Activated CD4-positive, CD25-positive, alpha-beta regulatory T cell treated with anti-CD3 and anti-CD28 coated beads, Interleukin-2, amount 50 U/mL, for 24 hours (primary cell): ENCODE measurements at regions not wholly inside any gene's neighbourhood (a gene's known extent, or its start where the extent isn't known, plus 50 kb on each side); places are given as distances from the start of the nearest gene placed in this dataset.

Experiments used
- ATAC-seq, 2 donors: fragments of 150-1000 bp; cut with Tn5 transposase; one replicate each; pipeline ENCODE4 v1.10.0; 2021; ENCODE audit warnings: mild to moderate bottlenecking in 1 of 2, moderate library complexity in 1 of 2

DNA sequence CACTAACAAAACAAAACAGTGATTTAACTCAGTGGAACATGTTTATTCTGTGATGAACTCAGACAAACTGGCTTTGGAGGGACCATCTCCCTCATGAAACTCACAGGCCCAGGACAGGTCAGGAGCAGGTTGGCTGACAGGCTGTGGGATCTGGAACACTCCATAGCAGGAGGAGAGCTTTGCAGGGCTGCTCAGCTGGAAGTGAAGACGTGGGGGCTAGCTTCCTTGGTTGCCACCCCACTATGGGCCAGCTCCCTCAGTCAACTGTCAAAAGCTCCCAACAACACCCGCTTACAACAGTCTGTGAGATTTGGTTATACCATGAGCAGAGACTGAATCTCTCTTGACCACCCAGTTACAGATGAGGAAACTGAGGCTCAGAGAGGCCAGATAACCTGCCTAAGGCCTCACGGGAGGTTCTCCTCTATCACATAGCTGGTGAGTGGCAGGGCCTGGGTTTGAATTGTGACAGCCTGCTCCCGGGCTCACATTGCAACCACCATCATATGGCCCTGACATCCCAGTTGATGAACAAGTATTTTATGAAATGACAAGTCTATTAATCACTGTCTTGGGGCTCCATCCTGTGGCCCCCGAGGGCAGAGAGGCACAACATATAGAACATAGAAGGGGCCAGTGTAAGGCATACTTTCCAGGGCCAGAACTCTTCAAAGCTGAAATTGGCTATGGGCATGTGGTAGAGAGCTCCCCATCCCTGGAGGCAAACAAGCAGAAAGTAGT is 473.4 kb downstream of the MN1 start:
- no peak for ATAC-seq

- no peak for ATAC-seq
Measured at GRCh38 chr22:27329131-27329850, 472.3 kb downstream of the MN1 start.

DNA sequence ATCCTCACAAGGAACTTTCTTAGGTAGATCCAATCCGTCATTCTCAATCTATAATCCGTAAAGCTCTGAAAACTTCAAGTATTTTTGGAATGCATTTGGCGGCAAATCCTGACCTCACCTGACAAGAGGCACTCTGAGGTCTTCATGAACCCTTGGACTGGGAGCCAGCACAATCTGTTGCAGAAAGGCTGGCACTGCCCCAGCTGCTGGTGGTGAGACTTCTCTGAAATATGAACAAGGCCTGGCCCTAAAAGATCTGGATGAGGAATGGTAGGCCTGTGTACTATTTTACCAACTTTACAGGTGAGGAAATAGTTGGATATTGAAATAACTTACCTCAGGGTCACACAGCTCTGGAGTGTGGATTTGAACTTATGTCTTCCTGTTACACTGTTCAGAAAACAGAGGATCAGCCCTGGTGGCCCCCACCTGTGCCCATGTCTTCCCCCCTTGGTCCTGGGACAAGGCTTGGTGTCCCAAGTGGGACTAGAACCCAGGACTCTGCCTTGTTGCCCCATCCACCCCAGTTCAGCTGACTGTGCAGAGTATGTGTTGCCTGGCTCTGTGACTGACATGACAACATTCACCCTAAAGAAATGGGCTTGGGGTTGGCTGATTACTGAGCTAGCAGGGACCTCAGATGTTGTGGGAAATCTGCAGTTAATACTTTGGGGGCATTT is 471.4 kb downstream of the MN1 start:
- no peak for ATAC-seq

DNA sequence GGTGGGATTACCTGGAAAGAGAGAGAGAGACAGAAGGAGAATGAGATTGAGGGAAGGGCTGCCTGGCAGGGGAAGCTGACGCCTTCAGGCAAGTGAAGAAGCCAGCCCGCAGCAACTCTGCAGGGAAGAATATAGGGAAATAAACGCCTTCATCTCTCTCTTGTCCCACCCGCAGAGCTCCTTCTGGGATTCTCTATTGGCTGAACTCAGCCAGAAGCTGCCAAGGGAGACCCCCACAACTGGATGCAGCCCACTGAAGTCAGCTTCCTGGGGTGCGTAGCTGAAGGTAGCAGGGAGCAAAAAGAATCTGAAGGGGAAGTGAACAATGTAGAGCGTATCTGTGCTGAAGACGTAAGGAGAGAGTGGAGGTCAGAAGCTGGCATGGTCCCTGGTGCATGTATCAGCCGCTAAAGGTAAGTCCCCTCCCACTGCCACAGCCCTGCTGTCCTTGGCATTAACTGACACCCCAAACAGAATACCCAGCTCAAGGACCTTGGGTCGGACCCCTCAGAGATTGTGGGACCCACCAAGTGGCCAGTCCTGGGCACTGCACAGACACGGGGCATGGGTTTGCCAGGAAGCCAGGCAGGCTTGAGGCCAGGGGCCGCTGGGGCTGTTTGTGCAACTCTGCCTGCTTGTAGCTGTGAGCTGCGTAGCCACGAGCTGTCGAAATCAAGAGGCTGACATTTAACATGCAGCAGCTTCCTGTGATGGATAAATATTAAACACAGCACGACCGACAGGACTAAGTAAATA is 469.9 kb downstream of the MN1 start:
- no peak for ATAC-seq

DNA sequence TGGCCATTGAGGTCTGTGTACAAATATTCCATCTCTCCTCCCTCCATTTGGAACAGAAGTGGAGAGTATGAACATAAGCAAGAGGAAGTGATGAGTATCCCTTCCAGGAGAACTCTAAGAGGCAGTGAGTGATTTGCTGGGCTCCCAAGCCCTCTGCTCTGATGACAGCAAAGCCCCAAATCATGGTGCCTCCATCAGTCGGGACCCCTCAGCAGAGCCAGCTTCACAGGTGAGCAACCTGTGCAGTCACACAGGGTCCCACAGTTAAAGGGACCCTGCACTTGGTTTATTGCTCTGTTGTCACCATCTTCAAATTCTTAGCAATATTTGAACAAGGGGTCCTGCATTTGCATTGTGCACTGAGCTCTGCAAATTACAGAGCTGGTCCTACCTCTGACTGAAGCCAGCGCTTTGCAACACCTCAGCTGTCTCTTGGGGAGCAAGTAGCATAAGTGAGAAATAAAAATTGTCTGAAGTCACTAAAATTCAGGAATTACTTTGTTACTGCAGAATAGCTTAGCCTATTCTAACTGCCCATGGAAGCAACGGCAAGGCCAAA is 466.4 kb downstream of the MN1 start:
- no peak for ATAC-seq

DNA sequence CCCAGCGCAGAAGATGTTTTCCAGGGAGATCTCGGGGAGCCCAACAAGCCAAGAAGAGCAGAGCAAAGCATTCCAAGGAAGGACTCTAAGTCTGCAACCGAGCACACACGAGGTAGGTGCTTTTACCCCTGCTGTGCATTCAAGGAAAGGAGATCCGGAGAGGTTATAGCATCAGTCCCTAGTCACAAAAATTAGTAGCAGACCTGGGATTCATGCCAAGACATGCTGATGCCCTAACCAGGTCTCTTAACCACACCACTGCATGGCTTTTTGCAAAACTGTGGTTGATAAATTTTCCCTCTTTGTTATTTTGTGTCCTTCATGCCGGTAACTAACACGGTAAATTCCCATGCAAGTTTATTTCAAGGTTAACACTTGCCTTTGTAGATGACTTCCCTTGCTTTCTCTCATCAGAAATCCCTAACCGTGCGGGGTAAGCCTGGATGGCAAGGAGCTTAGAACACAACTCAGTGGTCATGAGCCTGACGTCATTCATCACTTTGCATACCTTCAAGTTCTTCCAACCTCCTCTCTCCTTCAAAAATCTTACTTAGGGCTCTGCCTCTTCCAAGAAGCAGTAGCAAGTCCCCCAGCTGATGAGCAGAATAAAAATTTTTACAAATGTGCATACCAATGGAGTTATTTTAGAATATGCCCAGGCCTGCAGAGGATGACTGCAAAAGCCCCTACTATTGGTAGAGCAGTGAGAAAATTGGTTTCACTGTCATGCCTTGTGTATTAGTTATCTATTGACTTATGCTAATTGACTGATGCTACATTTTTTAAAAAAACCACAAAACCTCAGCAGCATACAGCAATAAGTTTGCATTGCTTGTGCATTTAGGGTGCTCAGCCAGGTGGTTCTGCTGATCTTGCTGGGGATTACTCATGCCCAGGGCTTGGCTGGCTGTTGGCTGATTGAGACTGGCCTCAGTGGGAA is 465.1 kb downstream of the MN1 start:
- no peak for ATAC-seq

GRCh38 chr22:27337676-27338075 is 463.9 kb downstream of the MN1 start:
- no peak for ATAC-seq

DNA sequence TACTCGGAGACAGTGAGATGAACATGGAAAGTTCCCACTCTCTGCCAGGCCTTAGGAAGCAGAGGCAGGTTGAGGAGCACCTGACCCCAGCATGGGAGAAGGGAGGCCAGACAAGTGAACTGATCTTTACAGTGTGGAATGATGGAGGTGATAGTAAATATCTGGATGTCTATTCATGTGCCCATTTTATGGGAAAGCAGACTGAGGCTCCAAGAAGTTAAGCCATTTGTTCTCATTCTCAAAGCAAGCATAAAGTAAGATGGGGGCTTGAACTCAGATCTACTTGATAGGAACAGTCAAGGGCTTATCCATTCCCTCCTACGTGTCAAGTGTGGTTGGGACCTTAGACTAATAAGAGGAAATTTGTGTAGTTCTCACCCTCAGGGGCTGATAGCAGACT is 461.5 kb downstream of the MN1 start:
- no peak for ATAC-seq

GRCh38 chr22:27344546-27344945 is 457.0 kb downstream of the MN1 start:
- ATAC-seq = no peak

GRCh38 chr22:27345691-27346090 is 455.9 kb downstream of the MN1 start:
- no peak for ATAC-seq

- ATAC-seq = no peak
Measured at GRCh38 chr22:27347951-27348350, 453.6 kb downstream of the MN1 start.

- ATAC-seq = no peak
Measured at GRCh38 chr22:27348634-27349033, 452.9 kb downstream of the MN1 start.

- no peak for ATAC-seq
Measured at GRCh38 chr22:27349456-27349855, 452.1 kb downstream of the MN1 start.

- no peak for ATAC-seq
Measured at GRCh38 chr22:27350306-27350705, 451.2 kb downstream of the MN1 start.

GRCh38 chr22:27352426-27352825 is 449.1 kb downstream of the MN1 start:
- ATAC-seq = no peak

DNA sequence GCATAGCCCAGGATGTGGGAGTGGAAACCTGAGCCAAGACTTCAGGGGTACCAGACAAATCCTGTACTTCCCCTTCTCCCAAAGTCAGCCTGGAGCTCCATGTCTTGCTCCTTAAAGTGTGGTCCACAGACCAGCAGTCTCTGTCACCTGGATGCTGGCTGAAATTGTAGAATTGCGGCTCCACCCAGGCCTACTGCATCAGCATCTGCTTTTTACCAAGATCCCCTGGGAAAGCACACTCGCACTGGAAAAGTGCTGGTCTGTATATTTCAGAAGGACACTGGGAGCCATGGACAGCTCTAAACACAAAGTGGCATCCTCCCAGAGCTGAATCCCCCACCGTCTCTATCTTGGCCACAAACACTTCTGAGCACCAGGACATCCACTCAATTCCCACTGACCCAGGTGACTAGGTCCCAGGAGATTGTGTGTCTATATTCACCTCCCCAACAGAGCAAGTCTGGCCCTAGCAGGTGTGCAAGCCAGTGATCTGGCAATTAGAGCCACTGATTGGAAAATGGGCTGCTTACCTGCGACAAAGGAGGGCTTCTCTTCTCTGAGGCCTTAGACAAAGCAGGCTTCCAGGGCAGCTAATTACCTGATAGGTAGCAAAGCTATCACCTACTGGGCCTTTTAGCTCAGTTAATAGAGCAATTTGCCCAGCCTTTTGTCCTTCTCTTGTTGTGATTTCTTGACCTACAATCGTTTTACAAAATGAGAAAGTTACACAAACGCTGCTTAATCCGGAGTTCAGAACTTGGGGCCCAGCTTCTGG is 443.3 kb downstream of the MN1 start:
- no peak for ATAC-seq

DNA sequence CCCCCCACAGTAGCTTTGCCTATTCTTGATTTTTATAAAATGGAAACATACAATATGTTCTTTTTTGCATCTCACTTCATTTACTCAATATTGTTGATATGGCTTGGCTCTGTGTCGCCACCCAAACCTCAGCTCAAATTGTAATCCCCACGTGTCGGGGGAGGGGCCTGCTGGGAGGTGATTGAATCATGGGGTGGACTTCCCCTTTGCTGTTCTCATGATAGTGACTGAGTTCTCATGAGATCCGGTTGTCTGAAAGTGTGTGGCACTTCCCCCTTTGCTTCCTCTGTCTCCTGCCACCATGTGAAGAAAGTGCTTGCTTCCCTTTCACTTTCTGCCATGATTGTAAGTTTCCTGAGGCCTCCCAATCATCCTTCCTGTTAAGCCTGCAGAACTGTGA is 431.3 kb downstream of the MN1 start:
- no peak for ATAC-seq

DNA sequence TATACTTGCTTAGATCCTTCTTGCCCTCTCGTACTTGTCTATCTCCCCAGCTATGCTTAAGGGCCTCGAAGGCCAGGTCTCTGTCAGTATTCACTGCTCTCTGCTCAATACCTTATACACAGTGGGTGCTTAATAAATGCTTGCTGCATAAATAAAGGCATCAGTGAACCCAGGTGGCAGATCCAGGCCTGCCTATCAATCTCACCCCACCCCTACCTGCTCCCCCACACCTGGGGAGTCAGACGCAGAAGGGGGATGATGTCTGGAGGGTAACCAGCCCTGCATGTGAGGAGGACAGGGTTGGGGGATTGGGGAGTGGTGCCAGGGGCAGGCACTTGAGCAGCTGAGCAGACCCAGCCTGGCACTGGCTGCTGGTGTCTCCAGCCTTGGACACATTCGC is 430.6 kb downstream of the MN1 start:
- no peak for ATAC-seq

- no peak for ATAC-seq
Measured at GRCh38 chr22:27372364-27372763, 429.2 kb downstream of the MN1 start.

GRCh38 chr22:27372969-27373670 is 428.4 kb downstream of the MN1 start:
- no peak for ATAC-seq
